ENCODE measurements at regions not wholly inside any gene's neighbourhood (a gene's known extent, or its start where the extent isn't known, plus 50 kb on each side); places are given as distances from the start of the nearest gene placed in this dataset.
A peak's percentile ranks its signal among the peaks of the same experiment; 100 is the strongest.

- DNase-seq, result no peak
Observed at GRCh38 chr1:170219163-170219562, 73.4 kb downstream of the NTMT2 start.

GRCh38 chr1:170221031-170221430 is 75.3 kb downstream of the NTMT2 start:
- DNase-seq, result no peak

GRCh38 chr1:170221495-170221894 is 75.7 kb downstream of the NTMT2 start:
- DNase-seq, result no peak

GRCh38 chr1:170224469-170224868 is 78.7 kb downstream of the NTMT2 start:
- no peak for DNase-seq

- DNase-seq, result peak; percentile 49
Observed at GRCh38 chr1:170225781-170226530, 80.2 kb downstream of the NTMT2 start.

GRCh38 chr1:170226767-170227166 is 81.0 kb downstream of the NTMT2 start:
- peak; percentile 67 for DNase-seq

GRCh38 chr1:170230323-170230722 is 84.6 kb downstream of the NTMT2 start:
- no peak for DNase-seq

- DNase-seq, result no peak
Observed at GRCh38 chr1:170231662-170232061, 85.9 kb downstream of the NTMT2 start.

- DNase-seq, result no peak
Observed at GRCh38 chr1:170238704-170239391, 93.1 kb downstream of the NTMT2 start.

- DNase-seq, result no peak
Observed at GRCh38 chr1:170239445-170239844, 93.7 kb downstream of the NTMT2 start.

- no peak for DNase-seq
Observed at GRCh38 chr1:170240409-170240808, 94.7 kb downstream of the NTMT2 start.

- DNase-seq, result no peak
Observed at GRCh38 chr1:170241266-170241851, 95.6 kb downstream of the NTMT2 start.

GRCh38 chr1:170247751-170248521 is 102.2 kb downstream of the NTMT2 start:
- DNase-seq, result no peak

GRCh38 chr1:170250531-170251276 is 104.9 kb downstream of the NTMT2 start:
- DNase-seq, result no peak

GRCh38 chr1:170252851-170253579 is 107.3 kb downstream of the NTMT2 start:
- DNase-seq, result no peak

GRCh38 chr1:170254371-170254770 is 108.6 kb downstream of the NTMT2 start:
- DNase-seq, result no peak

- no peak for DNase-seq
Observed at GRCh38 chr1:170261669-170262068, 115.9 kb downstream of the NTMT2 start.

- no peak for DNase-seq
Observed at GRCh38 chr1:170262276-170262939, 116.6 kb downstream of the NTMT2 start.

GRCh38 chr1:170265234-170265633 is 119.5 kb downstream of the NTMT2 start:
- DNase-seq, result no peak

GRCh38 chr1:170267317-170267716 is 121.6 kb downstream of the NTMT2 start:
- DNase-seq, result no peak

All from eye (tissue), 1 donor.